Activated T-helper 1 cell treated with anti-CD3 and anti-CD28 coated beads, Interleukin-2, amount 50 U/mL, for 16 hours (primary cell): ENCODE measurements at regions not wholly inside any gene's neighbourhood (a gene's known extent, or its start where the extent isn't known, plus 50 kb on each side); places are given as distances from the start of the nearest gene placed in this dataset.
"Not testable (repeated sequence)": the region's sequence is repeated elsewhere in the genome, so short reads cannot be mapped to it uniquely, and the experiment has no call there.

Experiments
- DNase-seq, 2 donors: peaks; one replicate each; pipeline ENCODE4 v3.0.0-alpha.2; 2020; ENCODE audit warnings: low read depth in 1 of 2, low spot score in 1 of 2

GRCh38 chr6:90463359-90463758, 123.5 kb downstream of the MAP3K7 start:
- no peak for DNase-seq

DNA sequence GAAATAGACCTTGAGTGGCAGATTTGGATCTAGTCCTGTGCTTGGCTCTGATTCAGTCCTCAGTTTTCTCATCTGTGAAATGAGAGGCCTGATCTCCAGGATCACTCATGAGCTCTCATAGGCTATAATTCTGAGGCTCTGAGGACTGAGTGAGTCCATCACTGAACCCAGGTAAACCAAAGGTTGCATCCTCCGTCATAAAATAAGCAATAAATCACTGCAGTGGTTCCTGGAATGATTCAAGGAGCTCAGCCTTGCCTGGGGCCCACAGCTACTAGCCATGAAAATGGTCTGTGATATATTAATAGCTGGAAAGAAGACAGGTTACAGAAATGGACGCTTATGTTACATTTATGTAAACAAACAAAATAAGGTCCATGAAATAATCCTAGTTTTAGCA, 124.8 kb downstream of the MAP3K7 start:
- no peak for DNase-seq

DNA sequence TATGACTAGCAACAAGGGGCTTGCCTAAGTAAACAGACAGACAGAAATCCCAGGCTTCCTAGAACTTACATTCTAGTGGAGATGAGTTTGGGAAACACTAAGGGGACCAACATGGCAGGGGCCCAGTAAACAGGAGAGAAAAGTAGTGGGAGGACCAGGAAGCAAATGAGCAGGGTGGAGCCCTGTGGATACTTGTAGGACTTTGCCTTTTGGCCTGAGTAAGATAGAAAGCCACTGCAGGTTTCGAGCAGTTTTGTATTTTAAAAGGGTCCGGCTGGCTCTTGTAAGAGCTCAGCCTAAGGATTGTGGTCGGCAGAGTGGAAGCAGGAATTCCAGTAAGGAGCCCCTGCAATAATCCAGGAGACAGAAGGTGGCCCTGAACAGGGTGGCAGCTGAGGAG, 125.5 kb downstream of the MAP3K7 start:
- no peak for DNase-seq

DNA sequence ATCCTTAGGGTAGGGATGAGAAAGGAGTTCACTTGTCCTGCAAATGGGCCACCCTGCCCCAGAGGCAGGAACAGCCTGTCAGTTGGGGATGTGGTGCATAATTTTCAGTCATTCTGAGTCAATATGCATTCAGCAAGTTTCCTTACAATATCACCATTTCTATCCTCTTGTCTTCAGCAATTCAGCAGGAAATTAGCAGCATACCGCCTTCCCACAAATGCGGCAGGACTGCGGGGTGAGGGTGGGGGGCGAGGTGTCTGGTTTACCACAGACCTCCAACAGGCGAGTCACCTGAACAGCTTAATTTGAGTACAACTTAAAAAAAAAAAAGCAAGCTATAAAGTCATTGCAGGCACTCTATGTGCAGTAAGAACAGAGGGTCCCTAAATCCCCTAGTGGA, 126.8 kb downstream of the MAP3K7 start:
- DNase-seq = no peak

DNA sequence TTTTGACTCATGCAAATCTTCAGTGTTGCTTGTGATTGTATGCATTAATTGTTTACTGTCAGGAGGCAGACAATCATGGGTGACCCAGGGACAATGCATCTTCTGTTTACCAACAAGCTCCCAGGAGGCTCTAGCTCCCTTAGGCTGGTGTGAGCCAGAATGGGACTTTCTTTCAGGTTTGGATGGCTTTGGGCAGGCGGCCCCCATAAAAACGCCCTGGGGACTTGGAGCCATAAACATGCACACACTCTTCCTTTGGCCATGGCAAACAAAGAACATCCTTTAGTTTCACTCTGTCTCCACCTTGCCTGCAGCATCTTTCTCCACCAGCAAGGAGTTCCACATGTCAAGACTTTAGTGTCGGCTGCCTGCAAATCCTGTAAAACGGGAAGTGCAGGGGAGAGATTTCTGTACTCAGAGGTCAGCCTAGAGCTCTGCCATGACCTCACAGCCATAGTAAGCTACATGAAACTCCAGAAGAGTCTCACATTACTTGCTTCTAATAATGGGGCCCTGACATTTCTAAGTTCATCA, 127.6 kb downstream of the MAP3K7 start:
- no peak for DNase-seq

GRCh38 chr6:90458353-90459224, 128.3 kb downstream of the MAP3K7 start:
- peak in 1 of 2 donors; percentile 67 for DNase-seq

GRCh38 chr6:90457867-90458259, 129.0 kb downstream of the MAP3K7 start:
- DNase-seq = no peak

GRCh38 chr6:90456997-90457866, 129.6 kb downstream of the MAP3K7 start:
- not testable (repeated sequence) for DNase-seq

- DNase-seq = no peak
Measured at GRCh38 chr6:90456001-90456400, 130.9 kb downstream of the MAP3K7 start.

GRCh38 chr6:90454836-90455427, 131.9 kb downstream of the MAP3K7 start:
- DNase-seq = no peak

GRCh38 chr6:90450268-90450953, 136.5 kb downstream of the MAP3K7 start:
- DNase-seq = no peak

DNA sequence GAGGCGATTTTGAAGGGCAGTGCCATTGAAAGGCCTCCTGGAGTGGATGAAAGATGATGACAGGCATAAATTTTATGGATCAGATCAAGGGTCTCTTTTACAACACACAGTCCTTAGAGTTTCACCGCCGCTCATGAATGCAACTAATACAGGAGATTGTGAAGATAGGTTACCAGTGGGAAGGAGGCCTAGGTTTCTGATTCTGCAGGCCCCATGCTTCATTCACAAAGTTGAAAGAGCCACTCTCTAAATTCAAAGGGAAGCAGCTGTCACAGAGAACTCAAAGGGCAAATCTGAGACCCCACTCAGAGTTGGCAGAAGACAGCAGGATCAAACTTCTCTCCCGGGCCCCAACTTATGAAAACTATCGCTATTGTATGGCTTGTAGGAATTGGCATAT, 137.6 kb downstream of the MAP3K7 start:
- DNase-seq = no peak

- DNase-seq = no peak
Measured at GRCh38 chr6:90448836-90449235, 138.0 kb downstream of the MAP3K7 start.

GRCh38 chr6:90446164-90446563, 140.7 kb downstream of the MAP3K7 start:
- no peak for DNase-seq

DNA sequence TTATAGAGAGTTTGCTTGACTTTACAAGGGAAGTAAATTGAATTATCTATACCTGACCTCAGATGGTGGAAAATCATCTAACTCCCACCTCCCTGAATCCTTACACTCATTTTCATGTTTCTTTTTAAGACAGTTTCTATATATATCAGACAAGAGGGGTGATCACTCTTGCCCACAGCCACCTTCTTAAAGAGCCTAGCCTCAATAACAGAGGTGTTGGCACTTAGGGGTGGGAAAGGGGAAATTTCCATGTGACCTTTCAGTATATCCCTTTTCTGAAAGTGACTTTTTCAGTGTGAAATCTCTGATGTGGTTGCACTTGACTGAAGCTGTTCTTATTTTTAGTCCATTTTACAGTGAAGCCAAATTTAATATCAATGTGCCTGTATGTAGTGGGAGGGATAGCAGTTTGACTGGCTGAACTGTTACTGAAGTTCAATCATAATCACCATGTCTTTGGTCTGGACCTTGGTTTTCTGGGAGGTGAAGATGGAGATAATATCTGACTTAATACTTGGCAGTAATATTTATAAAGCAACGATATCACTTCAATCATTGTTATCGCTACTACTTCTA, 141.3 kb downstream of the MAP3K7 start:
- no peak for DNase-seq

DNA sequence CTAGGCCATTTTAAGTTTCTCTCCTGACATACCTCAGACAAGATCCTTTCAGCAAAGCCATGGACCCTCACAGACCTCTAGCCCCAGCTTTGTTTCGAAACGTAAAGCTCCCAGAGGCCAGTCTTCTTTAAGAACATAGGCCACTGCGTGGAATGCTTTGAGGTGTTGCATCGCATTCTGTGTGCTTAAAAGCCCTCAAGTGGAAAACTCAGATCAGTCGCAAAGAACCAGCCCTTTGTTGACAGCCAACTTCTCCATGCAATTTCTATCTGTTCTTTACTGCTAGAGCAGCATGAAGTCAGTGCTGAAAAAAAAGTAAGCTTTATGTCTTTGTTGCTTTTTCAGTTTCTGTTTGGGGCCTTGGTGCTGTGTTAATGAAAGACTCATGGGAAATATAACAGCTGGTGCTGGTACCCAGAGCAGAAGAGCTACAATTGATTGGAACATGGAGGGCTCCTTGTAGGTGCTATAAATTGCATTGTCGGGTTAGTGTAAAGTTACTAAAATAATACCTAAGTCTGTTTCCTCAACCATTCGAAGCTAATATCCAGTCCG, 142.6 kb downstream of the MAP3K7 start:
- no peak for DNase-seq

DNA sequence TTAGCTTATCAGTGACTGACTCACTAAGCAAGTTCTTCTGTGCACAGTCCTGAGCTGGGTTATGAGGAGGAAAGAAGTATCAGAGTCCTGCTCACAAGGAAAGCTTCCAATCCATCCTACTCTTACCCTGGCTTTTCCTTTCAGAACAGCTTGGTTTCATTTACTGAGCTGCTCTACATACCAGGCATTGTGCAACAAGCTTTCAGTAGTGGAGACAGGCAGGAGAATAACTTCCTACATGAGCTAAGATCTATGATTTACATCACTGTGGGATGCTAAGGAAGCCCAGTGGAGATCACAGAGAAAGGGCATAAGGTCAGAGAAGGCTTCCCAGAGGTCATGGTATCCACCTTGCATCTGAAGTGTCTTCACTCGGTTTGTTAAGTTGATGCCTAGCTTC, 144.5 kb downstream of the MAP3K7 start:
- DNase-seq = no peak

GRCh38 chr6:90440586-90441283, 144.1 kb upstream of the BACH2 start:
- DNase-seq = no peak

- DNase-seq = no peak
Measured at GRCh38 chr6:90439586-90439985, 142.9 kb upstream of the BACH2 start.

- no peak for DNase-seq
Measured at GRCh38 chr6:90436403-90436802, 139.8 kb upstream of the BACH2 start.
